K562 (cell line): ENCODE measurements at regions not wholly inside any gene's neighbourhood (a gene's known extent, or its start where the extent isn't known, plus 50 kb on each side); places are given as distances from the start of the nearest gene placed in this dataset.

ENCODE experiments used
- CEBPG ChIP-seq, 3 experiments: fragments of 200-800 bp in 1 of 3; sonication (Bioruptor generic) in 1 of 3; sonication (generic) in 1 of 3; formaldehyde crosslinking in 1 of 3; IDR thresholded peaks in 2 of 3; conservative IDR thresholded peaks in 1 of 3; 2 replicates each; pipeline versions ENCODE4 v1.6.1 to v1.8.0; 2016 to 2022; ENCODE audit warnings: missing compliant biosample characterization in 2 of 3, missing genetic modification characterization in 2 of 3, mild to moderate bottlenecking in 1 of 3, missing genetic modification reagents in 1 of 3
- ELF4 ChIP-seq: fragments of 450-650 bp; formaldehyde crosslinking; IDR thresholded peaks from 2 replicates; pipeline ENCODE4 v1.4.0; 2022; ENCODE audit warnings: missing genetic modification characterization
- ZNF398 ChIP-seq: fragments of 250-450 bp; sonication (Bioruptor Pico); IDR thresholded peaks from 2 replicates; pipeline ENCODE4 v1.8.0; 2021; ENCODE audit warnings: moderate library complexity, mild to moderate bottlenecking, inconsistent platforms

GRCh38 chr2:16162491-16163040 lies 222.2 kb downstream of the MYCN start:
- TF ChIP-seq ELF4 (CRISPR knock-in tag), result no peak
- TF ChIP-seq ZNF398 (CRISPR knock-in tag), result no peak
- TF ChIP-seq CEBPG (CRISPR knock-in tag; IDR thresholded peaks at IDR 0.05), result no peak
- TF ChIP-seq CEBPG (tag; conservative IDR thresholded peaks at IDR 0.05 in 1 of 2, IDR thresholded peaks at IDR 0.05 in 1 of 2), result no peak
